HG03103 (cell line): ENCODE measurements at regions not wholly inside any gene's neighbourhood (a gene's known extent, or its start where the extent isn't known, plus 50 kb on each side); places are given as distances from the start of the nearest gene placed in this dataset.
"Not testable (repeated sequence)": the region's sequence is repeated elsewhere in the genome, so short reads cannot be mapped to it uniquely, and the experiment has no call there.

Experiments used
- ATAC-seq: cut with Tn5 transposase; IDR thresholded peaks from one replicate; pipeline ENCODE4 v1.9.1; 2021; ENCODE audit warnings: low read depth; ENCODE audit not compliant: unreplicated experiment

DNA sequence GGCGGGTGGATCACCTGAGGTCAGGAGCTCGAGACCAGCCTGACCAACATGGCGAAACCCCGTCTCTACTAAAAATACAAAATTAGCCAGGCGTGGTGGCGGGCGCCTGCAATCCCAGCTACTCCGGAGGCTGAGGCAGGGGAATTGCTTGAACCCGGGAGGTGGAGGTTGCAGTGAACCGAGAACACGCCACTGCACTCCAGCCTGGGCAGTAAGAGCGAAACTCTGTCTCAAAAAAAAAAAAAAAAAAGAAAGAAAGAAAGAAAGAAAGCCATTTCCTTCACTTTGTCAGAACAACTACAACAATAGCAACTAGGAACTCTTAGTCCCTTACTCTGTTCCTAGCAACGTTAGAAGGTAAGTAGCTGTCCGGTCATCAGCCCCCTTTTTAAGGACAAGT is 222.9 kb upstream of the JARID2 start:
- not testable (repeated sequence) for ATAC-seq

DNA sequence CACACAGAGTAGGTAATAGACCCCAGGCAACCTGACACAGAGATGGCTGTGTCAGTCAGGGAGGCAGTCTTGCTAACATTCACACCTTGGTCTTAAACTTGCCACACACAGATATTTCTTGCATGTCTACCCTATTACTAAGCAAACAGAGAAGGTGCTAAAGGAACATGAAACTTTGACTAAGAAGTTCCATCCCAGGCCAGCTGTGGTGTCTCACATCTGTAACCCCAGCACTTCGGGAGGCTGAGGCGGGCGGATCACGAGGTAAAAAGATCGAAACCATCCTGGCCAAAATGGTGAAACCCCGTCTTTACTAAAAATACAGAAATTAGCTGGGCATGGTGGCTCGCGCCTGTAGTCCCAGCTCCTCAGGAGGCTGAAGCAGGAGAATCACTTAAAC is 222.4 kb upstream of the JARID2 start:
- peak; percentile 80 for ATAC-seq

DNA sequence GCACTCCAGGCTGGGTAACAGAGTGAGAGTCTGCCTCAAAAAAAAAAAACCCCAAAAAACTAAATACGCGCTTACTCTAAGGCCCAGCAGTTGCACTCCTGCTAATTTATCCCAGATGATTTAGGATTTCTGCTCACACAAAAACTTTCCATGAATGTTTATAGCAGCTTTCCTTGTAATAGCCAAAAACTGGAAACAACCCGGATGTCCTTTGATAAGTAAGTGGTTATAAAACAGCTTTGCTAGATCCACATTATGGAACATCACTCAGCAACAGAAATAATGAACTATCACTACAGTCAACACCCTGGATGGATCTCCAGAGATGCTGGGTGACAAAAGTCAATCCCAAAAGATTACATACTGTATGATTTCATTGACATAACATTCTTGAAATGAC is 220.4 kb upstream of the JARID2 start:
- ATAC-seq, result no peak

DNA sequence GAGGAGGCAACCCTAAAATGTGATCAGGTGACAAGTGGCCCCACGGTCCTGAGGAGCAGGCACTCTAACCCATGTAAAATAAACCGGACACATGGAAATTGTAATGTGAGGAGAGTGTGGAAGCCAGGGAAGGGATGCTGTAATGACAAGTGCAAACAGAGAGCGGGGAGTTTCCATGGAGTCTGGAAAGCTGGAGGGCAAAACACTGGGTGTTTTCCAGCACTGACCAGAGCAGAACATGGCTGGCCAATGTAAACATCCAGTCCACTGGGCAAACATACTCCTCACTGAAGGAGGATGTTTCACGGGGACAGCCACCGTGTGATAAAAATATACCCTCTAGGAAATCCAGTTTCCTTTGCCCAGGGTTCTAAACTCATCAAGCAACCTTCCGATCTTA is 219.0 kb upstream of the JARID2 start:
- ATAC-seq, result no peak

DNA sequence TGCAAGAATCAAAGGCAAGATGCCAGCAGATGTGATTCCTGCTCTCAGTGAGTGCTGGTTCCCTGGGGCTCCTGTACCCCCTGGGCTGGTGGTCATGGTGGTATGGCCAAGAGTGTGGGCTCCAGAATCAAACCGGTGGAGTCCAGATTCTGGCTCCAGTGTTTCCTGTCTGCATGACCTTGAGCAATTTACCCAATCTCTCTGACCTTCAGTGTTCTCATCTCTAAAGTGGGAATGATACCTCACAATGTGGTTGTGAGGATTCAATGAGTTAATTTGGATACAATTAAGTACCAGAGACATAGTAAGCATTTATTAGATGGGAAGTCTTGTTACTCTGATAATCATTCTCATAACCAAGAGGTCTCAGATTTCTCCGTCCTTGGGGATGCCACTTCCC is 218.4 kb upstream of the JARID2 start:
- ATAC-seq, result no peak

DNA sequence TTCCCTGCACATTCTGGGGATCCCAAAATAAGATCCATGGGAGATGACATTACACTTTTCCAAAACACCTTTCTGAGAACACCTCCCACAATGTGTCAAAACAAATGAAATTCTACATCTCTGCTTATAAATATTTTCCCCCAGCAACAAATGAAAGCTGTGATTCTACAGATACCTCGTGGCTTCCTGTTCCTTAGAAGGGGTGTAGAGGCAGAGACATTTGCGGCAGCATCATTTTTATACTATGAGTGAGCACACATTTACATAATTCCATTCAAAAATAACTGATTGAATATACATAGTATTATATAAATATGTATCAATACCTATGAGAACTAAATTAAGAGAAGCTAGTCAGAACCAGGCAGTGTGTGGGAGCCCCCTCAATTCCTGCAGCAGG is 213.9 kb upstream of the JARID2 start:
- ATAC-seq, result no peak

DNA sequence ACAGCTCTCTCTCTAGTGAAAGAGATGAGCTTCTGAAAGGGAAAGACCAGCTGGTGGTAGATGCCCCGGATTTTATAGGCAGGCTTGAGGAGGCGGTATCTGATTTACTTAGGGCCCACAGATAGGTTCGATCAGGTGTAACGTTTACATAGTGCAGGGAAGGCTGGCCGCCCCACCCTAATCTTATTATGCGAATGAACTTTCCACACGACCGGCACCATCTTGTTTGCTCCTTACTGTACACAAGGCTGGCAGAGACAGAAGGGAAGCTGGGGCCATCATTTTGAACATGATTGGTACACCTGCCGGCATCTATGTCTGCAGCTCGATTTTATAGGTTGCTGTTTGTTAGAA is 212.0 kb upstream of the JARID2 start:
- no peak for ATAC-seq

DNA sequence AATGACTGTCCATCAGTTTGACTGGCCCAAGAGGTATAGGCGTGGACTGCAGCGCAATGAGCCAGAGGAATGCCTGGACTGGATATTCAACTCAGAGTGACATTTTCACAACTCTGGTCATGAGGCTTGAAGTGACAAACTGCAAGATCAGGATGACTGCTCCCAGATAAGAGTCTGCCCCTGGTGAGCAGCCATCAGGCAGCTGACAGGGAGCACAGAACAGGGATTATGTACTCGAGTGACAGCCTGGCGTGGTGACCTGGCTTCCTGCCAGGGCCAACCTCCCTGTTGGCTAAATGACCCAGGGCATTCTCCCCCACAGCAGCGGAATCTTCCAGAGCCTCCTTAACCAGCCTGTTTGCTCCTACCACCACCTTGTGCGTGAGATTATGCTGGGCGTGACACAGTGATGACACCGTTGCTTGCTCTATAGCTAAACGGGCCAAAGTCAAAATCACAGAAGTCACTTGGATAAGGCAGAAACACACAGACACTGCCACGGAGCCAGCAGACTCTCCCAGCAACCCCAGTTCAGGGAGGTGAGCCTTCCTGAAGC is 209.1 kb upstream of the JARID2 start:
- no peak for ATAC-seq

DNA sequence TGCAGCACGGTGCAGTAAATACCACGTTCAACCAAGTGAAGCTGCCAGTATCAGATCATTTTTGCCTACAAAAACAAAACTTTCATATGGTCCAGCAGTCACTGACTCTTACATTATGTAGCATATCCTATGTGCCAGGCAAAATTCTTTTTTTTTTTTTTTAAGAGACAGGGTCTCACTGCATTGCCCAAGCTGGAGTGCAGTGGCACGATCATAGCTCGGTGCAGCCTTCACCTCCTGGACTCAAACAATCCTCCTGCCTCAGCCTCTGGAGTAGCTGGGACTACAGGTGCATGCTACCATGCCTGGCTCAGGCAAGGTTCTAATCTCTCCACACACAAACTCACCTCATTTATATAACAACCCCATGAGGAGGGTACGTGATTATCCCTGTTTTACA is 208.6 kb upstream of the JARID2 start:
- ATAC-seq, result no peak

DNA sequence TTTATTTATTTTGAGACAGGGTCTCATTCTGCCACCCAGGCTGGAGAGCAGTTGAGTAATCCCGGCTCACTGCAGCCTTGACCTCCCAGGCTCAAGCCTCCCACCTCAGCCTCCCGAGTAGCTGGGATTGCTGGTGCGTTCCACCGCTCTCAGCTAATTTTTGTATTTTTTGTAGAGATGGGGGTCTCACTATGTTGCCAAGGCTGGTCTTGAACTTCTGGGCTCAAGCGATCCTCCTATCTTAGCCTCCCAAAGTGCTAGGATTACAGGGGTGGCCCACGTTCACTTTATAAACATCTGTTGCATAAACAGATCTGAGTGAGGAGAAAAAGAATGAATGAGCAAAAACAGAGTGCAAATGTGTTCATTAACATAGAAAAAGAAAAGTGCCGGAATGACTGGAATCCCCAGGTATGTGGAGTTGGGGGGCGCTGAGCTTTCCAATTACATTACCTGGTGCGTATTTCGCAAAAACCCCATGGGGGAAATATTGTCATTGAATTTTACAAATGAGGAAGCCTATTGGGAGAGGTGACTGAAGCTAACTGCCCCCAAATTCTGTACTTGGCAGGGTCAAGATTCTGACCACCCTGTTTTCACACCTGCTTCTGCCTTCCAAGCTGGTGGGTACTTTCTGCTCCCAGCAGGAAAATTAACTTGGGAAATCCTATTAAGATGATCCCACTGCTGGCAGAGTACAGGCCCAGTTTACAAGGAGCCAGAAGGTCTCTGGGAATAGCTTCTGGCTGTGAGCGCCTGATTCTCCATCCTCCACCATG is 207.7 kb upstream of the JARID2 start:
- ATAC-seq, result no peak

DNA sequence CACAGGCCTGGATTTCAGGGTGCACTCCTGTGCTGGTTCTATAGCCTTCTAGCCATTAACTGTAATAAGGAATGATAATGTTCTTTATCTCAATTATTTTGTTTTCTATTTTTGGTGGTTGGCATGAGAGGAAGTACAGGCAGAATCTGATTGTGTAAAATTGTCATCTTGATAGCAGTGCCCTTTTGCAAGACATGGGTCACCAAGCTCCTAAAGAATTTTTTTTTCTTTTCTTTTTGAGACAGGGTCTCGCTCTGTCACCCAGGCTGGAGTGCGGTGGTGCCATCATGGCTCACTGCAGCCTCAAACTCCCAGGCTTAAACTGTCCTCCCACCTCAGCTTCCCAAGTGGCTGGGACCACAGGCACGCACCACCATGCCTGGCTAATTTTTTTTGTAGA is 206.7 kb upstream of the JARID2 start:
- no peak for ATAC-seq

DNA sequence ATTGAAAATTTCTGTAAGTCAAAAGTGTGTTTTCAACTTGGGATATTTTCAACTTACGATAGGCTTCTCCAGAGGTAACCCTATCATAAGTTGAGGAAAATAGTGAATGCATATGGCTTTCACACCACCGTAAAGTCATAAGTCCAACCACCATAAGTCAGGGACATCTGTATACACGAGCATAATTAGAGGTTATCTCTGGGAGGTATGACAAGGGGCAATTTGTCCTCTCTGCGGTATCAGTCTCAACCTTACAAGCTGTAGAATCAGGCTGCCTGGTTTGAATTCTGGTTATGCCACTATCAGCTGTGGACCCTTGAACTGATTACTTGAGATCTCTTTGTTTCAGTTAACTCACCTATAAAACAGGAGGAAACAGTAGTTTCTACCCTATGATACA is 202.9 kb upstream of the JARID2 start:
- no peak for ATAC-seq

DNA sequence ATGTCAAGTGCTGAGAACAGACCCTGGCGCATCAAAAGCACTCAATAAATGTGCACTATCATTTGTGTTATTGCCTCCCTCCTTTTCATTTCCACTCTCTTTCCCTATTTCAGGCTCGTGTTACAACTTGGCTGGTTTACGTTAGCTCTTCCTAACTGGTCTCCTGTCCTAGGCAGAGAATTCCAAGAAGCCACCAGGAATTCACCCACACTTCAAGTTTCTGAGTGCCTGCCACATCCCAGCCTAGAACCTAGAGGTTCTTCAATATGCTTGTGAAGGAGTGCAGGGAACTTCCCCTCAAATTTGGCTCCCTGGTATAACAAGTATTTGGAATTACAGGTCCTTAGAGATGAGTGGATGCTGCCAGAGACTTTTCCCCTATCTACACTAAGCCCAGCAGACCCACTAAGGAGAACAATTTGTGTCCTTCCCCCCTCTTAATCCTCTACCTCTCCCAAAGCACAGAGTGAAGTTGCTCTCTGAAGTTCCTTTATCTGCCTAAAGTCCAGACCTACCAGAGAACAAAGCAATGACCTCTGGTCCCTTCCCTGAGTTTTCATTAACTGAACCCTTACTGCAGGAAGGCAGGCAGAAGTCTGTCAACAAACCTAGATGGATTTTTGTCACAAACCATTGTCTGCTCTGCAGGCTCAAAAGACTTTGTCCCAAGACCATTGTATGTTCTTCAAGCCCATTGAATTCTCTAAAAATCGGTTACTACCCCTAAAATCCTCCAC is 201.6 kb upstream of the JARID2 start:
- ATAC-seq, result no peak

DNA sequence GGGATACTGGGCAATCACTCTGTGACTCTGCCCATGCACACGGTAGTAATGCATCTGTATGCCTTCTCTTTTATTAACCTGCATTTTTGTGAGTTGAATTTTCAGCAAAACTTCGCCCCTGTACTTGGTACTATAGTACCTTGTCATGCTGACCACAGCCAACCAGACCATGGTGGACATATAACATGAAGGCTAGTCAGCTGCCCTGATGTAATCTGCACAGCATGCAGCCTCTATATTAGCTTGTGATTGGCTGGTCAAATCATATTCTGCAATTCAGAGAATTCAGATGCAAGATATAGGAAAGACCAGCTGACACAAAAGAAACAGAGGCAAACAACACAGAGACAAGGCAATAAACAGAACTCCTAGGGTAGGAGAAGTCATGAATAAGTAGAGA is 200.9 kb upstream of the JARID2 start:
- ATAC-seq, result no peak

DNA sequence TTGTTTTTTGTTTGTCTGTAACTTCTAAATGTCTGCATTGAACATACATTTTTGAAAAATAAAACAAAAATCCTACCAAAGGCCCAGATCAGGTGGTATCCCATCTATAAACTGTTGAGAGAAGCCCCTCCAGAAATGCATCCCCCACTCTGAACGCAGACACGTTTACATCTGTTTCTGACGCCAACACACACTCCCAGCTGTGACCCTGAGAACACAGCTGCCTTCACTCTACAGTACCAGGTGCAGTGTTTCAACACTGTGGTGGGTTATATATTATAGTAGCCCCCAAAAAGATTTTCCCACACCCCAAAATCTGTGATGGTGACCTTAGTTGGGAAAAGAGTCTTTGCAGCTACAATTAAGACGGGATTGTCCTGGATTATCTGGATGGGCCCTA is 199.1 kb upstream of the JARID2 start:
- ATAC-seq, result no peak

DNA sequence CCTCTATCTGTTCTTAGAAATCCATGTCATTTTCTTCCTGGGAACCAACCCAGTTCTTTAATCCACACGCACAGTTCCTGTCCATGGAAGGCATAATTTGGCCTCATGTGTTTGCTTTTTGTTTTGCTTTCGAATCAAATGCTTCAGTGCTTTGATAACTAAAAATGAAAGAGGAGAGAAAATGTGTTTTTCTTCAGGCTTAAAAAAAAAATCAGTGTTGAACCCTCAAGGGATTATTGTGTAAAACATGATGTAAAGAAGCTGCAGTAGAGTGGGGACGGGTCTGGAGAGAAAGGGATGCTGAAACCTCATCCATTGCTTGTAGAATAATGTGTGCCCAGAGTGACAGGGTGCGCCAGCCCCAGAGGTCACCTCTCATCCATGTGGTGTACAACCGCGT is 197.5 kb upstream of the JARID2 start:
- no peak for ATAC-seq

DNA sequence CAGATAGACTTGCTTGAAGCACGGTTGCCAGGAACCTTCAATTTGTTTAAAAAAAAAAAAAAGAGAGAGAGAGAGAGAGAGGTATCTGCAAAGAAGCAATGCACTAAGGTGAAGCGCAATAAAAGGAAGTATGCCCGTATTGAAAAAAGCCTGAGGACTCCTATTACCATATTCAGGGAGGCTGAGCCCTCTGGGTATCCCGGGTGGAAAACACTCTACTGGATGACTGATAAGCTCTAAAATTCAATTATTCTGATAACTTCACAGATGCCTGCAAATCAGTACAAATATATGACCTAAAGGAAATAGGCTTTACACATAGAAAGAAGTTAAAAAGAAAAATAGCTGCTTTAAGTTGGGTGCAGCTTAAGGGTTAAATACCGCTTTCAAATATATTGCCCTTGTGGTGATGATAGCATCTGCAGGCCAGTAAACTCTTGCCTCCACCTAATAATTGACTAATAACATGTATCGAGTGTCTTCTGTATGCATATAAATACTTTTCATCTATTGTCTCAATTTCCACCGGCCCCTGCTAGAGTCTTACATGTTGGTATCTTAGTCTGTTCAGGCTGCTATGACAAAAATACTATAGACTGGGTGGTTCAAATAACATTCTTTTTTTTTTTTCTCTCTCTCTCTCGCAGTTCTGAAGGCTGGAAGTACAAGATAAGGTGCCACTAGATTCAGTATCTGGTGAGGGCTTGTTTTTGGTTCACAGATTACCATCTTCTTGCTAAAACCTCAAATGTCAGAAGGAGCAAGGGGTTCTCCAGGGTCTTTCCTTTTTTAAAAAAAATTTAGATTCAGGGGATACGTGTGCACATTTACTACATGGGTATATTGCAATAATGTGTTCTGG is 187.4 kb upstream of the JARID2 start:
- ATAC-seq, result no peak

DNA sequence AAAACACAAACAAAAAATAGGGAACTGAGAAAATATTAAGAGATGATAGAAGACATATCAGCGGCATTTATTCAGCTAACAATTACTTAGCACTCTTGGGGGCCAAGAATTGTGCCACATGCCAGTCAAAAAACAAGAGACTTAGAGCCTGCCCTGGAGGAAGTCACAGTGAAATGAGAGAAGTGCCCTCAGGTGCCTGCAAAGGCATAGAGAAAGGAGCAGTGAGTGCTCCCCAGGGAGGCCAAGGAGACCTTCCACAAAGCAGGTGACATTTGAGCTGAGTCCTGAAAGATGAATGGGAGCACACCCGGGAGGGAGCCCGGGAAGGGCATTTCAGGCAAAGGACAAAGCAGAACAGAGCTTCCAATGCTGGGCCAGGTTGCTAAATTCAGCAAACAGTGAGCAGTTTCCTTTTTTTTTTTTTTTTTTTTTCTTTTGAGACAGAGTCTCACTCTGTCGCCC is 184.7 kb upstream of the JARID2 start:
- no peak for ATAC-seq

DNA sequence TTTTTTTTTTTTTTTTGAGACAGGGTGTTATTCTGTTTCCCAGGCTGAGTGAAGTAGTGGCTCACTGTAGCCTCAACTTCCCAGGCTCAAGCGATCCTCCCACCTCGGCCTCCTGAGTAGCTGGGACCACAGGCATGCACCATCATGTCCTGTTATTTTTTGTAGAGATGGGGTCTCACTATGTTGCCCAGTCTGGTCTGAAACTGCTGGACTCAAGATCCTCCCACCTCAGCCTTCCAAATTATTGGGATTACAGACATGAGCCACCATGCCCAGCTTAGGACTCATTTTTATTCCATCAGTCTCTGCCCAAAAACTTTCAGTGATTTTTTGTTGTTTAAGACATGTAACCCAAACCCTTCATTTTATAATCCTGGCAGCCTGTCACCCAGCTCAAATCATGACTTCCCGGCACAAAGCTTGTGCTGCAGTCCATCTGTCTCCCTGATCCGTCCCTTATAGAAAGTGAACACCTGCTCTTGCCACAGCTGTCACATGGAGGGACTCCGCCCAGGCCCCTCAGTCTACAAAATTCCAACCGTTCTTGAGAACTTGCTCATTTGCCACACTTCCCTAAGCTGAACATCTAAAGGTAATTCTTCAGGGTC is 183.9 kb upstream of the JARID2 start:
- no peak for ATAC-seq

DNA sequence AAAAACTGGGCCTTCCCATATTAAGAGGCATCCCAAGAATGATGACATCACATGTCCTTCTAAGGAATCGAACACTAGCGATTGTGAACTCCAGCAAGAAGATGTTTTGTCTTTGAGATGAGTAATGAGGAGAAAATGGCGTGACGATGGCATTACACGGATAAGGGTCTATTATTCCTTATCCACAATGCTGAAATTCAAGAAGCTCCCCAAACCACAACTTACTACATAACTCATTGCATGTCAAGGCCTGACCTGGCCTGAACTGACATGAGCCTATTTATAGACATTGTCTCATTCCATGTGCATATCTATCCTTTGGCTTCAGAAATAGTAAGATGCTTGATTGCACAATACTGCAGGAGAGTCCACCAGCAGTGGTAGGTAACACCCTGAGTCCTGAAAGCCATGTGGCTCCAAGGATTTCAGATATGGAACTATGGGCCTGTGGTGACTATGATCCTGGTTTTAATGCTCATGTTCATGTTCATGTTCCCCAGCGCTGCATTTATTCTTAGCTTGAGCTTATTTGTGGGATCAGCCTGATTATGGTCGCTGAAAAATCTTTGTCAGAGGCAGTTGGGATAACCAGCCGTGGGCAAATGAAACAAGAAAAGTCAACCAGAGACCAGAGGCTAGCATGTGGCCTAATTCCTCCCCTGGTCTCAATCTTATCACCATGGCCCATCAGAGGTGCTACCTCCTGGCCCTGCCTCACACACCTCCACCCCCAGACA is 183.2 kb upstream of the JARID2 start:
- ATAC-seq, result no peak
